Spleen (tissue), 11 donors: ENCODE measurements at regions not wholly inside any gene's neighbourhood (a gene's known extent, or its start where the extent isn't known, plus 50 kb on each side); places are given as distances from the start of the nearest gene placed in this dataset.
A peak's percentile ranks its signal among the peaks of the same experiment; 100 is the strongest.

ENCODE experiments used
- DNase-seq: peaks from one replicate; pipeline ENCODE4 v3.0.0-alpha.2; 2020
- H3K27ac ChIP-seq, 8 donors: fragments of 200-600 bp; sonication (generic) in 7 of 8; 1 replicate in 4 of 8; 2 replicates in 4 of 8; pipeline versions ENCODE4 v1.5.0 to v1.8.0; 2016 to 2021; ENCODE audit warnings: inconsistent platforms in 4 of 8, mild to moderate bottlenecking in 4 of 8, moderate library complexity in 1 of 8
- H3K27me3 ChIP-seq, 7 donors: fragments of 200-600 bp; sonication (generic) in 6 of 7; replicated peaks in 1 of 7; 1 replicate in 4 of 7; 2 replicates in 3 of 7; pipeline versions ENCODE4 v1.5.0 to v1.8.0; 2016 to 2021; ENCODE audit warnings: inconsistent platforms in 3 of 7, mild to moderate bottlenecking in 1 of 7
- H3K36me3 ChIP-seq, 6 donors: fragments of 200-600 bp; sonication (generic) in 5 of 6; 1 replicate in 4 of 6; 2 replicates in 2 of 6; pipeline versions ENCODE4 v1.5.0 to v1.8.0; 2016 to 2021; ENCODE audit warnings: inconsistent platforms in 2 of 6
- H3K4me1 ChIP-seq, 6 donors: fragments of 200-600 bp; sonication (generic) in 5 of 6; 1 replicate in 3 of 6; 2 replicates in 3 of 6; pipeline versions ENCODE4 v1.5.0 to v1.8.0; 2016 to 2021; ENCODE audit warnings: inconsistent platforms in 3 of 6
- H3K4me3 ChIP-seq, 8 donors: fragments of 200-600 bp; sonication (generic) in 7 of 8; 1 replicate in 4 of 8; 2 replicates in 4 of 8; pipeline versions ENCODE4 v1.5.0 to v1.8.0; 2016 to 2021; ENCODE audit warnings: inconsistent platforms in 4 of 8, mild to moderate bottlenecking in 4 of 8, moderate library complexity in 2 of 8
- H3K9me3 ChIP-seq, 8 donors: fragments of 200-600 bp; sonication (generic) in 7 of 8; 1 replicate in 4 of 8; 2 replicates in 4 of 8; pipeline versions ENCODE4 v1.5.0 to v1.8.0; 2016 to 2021; ENCODE audit warnings: inconsistent platforms in 4 of 8
- POLR2A ChIP-seq, 3 donors: fragments of 450-650 bp; IDR thresholded peaks; one replicate each; pipeline ENCODE4 v1.5.1; 2017; ENCODE audit warnings: antibody characterized with exemption in 3 of 3, mild to moderate bottlenecking in 1 of 3
- POLR2AphosphoS5 ChIP-seq, 3 donors: sonication (generic); formaldehyde crosslinking; IDR thresholded peaks; one replicate each; pipeline ENCODE4 v1.5.1; 2017; ENCODE audit warnings: antibody characterized with exemption in 3 of 3
- WGBS, 5 donors: extraction: QIAGEN DNeasy Blood & Tissue Kit in 3 of 5; methylation state at CpG; one replicate each; pipeline versions ENCODE4 v1.1.5 to v1.1.7; 2013 to 2018; 5-methylcytosine and 5-hydroxymethylcytosine counted together
- intact Hi-C: fragments of 100-400 bp; cut with DNase I; formaldehyde crosslinking; loops from one replicate; pipeline ENCODE4 v1.15.0; 2023; ENCODE audit warnings: low total_unique reads
- TF ChIP-seq, protein P1 (sequence below), 11 experiments: fragments of 200-600 bp in 7 of 11; fragments of 450-650 bp in 4 of 11; sonication (generic) in 4 of 11; IDR thresholded peaks in 8 of 11; conservative IDR thresholded peaks in 3 of 11; 1 replicate in 7 of 11; 2 replicates in 4 of 11; pipeline versions ENCODE4 v1.4.0 to v1.8.0; 2016 to 2021; ENCODE audit warnings: antibody characterized with exemption in 11 of 11, inconsistent platforms in 4 of 11, mild to moderate bottlenecking in 1 of 11
- donor health status: healthy with polysubstance abuse.
- donor health status: DM: no; HTN: no; CAD: no; lungs with moderate emphysema.
- donor health status: DM: no; HTN: no; CAD: no.
- donor health status: Bipolar disorder and iron deficiency.
- donor health status: healthy.
- donor health status: DM: no; HTN: no; CAD: no.
- donor health status: DM: yes; HTN: yes; CAD: no.

DNA sequence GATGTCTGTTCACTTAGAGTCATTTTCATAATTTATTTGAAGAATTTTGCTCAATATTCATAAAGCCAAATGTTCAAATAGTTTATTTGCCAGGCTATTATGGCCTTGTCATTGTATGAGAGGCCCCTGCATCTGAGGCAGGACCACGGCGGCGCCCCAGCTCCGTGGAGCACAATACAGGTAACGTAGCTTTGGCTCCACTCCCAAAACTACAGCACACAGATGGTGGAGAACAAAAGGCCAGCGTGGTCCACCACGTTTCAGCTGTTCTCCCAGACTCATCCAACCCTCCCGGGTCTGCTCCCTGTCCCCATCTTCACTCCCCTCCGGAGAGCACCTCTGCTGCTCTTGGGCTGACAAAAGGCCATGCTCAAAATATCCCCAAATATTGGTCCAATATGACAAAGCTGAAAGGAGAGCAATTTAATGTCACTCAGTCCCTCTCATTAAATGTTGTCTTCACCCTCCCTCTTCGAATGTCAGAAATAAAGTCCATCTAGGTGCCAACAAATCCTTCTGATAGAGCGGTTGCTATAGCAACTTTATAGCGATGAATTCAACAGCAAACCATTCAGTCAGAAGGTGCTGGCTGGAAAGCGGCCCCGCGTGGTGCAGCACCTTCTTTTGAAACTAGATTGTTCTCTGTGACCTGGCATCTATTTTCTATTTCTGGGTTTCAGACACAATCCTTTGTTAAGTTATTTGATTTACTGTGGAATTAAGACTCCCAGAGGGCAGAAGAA lies 504.3 kb downstream of the ARHGEF28 start:
- intact Hi-C loops = no loop called here
- no peak overlapping the region for H3K4me3 ChIP-seq
- no peak overlapping the region for H3K27ac ChIP-seq
- no peak for DNase-seq
- peaks cover 0 to 15% (median 4%) of the 10 kb centered on the region in 6 donors for H3K4me1 ChIP-seq
- no peaks in the 10 kb centered on the region for H3K36me3 ChIP-seq
- no peaks in the 10 kb centered on the region for H3K9me3 ChIP-seq
- H3K27me3 ChIP-seq = no peaks in the 10 kb centered on the region
- TF ChIP-seq POLR2AphosphoS5 (IDR thresholded peaks at IDR 0.05) (no peak), POLR2A (IDR thresholded peaks at IDR 0.05) (no peak)
- TF ChIP-seq, protein P1, sequence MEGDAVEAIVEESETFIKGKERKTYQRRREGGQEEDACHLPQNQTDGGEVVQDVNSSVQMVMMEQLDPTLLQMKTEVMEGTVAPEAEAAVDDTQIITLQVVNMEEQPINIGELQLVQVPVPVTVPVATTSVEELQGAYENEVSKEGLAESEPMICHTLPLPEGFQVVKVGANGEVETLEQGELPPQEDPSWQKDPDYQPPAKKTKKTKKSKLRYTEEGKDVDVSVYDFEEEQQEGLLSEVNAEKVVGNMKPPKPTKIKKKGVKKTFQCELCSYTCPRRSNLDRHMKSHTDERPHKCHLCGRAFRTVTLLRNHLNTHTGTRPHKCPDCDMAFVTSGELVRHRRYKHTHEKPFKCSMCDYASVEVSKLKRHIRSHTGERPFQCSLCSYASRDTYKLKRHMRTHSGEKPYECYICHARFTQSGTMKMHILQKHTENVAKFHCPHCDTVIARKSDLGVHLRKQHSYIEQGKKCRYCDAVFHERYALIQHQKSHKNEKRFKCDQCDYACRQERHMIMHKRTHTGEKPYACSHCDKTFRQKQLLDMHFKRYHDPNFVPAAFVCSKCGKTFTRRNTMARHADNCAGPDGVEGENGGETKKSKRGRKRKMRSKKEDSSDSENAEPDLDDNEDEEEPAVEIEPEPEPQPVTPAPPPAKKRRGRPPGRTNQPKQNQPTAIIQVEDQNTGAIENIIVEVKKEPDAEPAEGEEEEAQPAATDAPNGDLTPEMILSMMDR (IDR thresholded peaks at IDR 0.05 in 8 of 11, conservative IDR thresholded peaks at IDR 0.05 in 3 of 11) = no peak
- WGBS, 5 donors = 86 to 96% (median 94%) methylated on average over 15 of the region's 15 CpGs

DNA sequence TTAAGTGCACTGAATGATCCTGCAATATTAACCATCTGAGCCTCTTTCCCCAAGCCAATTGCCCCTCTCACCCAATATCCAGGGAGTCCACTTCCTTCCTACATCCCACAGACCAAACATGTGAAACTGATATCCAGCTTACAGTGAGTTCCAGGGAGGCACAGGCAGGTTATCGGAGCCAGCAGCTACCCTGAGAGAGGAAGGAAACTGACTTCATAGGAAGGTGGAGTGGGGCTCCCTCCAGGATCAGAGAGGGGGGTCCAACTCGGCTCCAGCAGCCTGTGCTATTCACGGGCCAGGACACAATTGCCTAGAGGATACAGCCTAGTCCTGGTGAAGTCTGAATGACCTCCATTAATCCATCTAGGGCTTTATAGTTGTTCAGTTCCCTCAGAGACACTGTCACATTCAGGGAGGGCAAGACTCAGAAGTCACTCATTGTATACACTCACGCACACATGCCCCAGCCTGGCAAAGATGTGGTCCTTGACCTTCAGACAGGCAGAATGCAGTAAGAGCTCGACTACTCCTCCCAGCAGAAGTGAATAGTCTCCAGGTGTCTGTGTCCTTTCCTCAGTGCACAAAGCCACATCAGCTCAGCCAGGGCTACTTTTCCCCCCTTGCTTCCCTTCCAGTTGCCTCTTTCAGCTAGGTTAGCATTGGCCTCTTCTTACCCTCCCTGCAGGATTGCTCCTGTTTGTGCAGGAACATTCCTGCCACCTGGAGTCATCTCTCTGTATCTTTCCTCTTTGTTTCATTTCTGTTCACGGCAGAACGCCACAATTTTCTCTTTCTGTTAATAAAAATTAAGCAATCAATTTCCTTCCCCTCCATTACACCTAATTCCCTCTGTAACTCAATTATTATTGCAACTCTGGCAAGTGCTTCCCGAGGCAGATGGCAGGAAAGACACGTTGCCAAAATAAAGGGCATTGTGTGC lies 501.7 kb downstream of the ARHGEF28 start:
- Histone ChIP-seq H3K9me3 (no peaks in the 10 kb centered on the region), H3K4me3 (no peak overlapping the region), H3K27ac (peak overlapping the region in 5 of 8 donors; percentile 16 to 57 (median 42)), H3K27me3 (no peaks in the 10 kb centered on the region), H3K36me3 (no peaks in the 10 kb centered on the region), H3K4me1 (peaks cover 0 to 15% (median 7%) of the 10 kb centered on the region in 6 donors)
- TF ChIP-seq POLR2AphosphoS5 (IDR thresholded peaks at IDR 0.05) = peak in 1 of 3 donors; percentile 39
- TF ChIP-seq, protein P1 (IDR thresholded peaks at IDR 0.05 in 8 of 11, conservative IDR thresholded peaks at IDR 0.05 in 3 of 11) = peak in 1 of 11 experiments; percentile 15
- no peak for TF ChIP-seq POLR2A (IDR thresholded peaks at IDR 0.05)
- intact Hi-C loops = no loop called here
- WGBS, 5 donors = 25 to 44% (median 29%) methylated on average over 7 to 9 of the region's 9 CpGs
- no peak for DNase-seq

DNA sequence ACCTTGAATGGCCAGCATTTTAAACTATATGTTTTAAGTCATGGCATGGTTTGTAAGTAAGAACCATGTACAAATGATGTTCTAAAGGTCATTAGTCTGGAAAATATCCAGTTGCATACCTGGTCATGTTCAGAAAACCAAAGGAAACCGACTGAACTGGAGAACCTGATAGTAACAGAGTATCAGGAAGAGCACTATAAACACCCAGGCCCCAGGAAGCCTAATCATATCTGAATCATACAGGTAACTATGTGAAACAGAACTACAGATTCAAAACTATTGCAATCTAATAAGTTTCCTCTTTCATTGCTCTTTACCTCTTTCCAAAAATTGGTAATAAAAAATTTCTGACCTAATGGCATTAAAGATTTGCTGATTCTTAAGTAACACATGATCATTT lies 500.3 kb downstream of the ARHGEF28 start:
- H3K9me3 ChIP-seq = no peaks in the 10 kb centered on the region
- no peak overlapping the region for H3K4me3 ChIP-seq
- 43 to 68% (median 48%) methylated on average over 1 of the region's 1 CpG for WGBS, 5 donors
- no peaks in the 10 kb centered on the region for H3K36me3 ChIP-seq
- TF ChIP-seq, protein P1 (IDR thresholded peaks at IDR 0.05 in 8 of 11, conservative IDR thresholded peaks at IDR 0.05 in 3 of 11) = no peak
- TF ChIP-seq POLR2A (IDR thresholded peaks at IDR 0.05) (no peak), POLR2AphosphoS5 (IDR thresholded peaks at IDR 0.05) (no peak)
- H3K27ac ChIP-seq = no peak overlapping the region
- DNase-seq = no peak
- no peaks in the 10 kb centered on the region for H3K27me3 ChIP-seq
- peaks cover 0 to 15% (median 7%) of the 10 kb centered on the region in 6 donors for H3K4me1 ChIP-seq
- intact Hi-C loops = no loop called here

DNA sequence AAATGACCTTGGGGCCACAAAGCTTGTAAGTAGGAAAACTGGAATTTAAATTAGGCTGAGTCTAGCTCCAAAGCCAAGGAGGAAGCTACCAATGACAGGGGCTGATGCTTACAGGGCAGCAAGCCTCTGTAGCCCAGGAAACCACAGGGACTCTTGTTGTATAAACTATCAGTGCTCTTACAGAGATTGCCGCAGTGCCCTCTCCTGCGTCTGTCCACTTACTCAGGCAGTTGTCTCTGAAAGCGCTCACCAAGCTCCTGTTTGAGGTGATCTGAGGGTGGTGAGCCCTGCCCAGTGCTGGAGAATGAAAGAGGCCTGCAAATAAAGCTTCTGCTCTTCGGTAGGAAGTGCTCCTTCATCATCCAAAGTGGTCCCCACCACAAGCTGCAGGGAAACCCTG lies 498.8 kb downstream of the ARHGEF28 start:
- Histone ChIP-seq H3K27me3 (no peaks in the 10 kb centered on the region), H3K4me3 (no peak overlapping the region), H3K4me1 (peaks cover 0 to 15% (median 7%) of the 10 kb centered on the region in 6 donors), H3K9me3 (no peaks in the 10 kb centered on the region), H3K36me3 (no peaks in the 10 kb centered on the region), H3K27ac (peak overlapping the region in 3 of 8 donors; percentile 39 to 62 (median 54))
- intact Hi-C loops = no loop called here
- no peak for TF ChIP-seq POLR2A (IDR thresholded peaks at IDR 0.05)
- TF ChIP-seq, protein P1 (IDR thresholded peaks at IDR 0.05 in 8 of 11, conservative IDR thresholded peaks at IDR 0.05 in 3 of 11) = no peak
- no peak for TF ChIP-seq POLR2AphosphoS5 (IDR thresholded peaks at IDR 0.05)
- no peak for DNase-seq
- WGBS, 5 donors = 87 to 95% (median 91%) methylated on average over 4 of the region's 4 CpGs
